PC-3 (cell line): ENCODE measurements at regions not wholly inside any gene's neighbourhood (a gene's known extent, or its start where the extent isn't known, plus 50 kb on each side); places are given as distances from the start of the nearest gene placed in this dataset.
"Not testable (repeated sequence)": the region's sequence is repeated elsewhere in the genome, so short reads cannot be mapped to it uniquely, and the experiment has no call there.

ENCODE experiments used
- ATAC-seq: fragments of 200-7000 bp; cut with Tn5 transposase; 2 replicates; pipeline ENCODE4 v1.9.1; 2020; ENCODE audit warnings: mild to moderate bottlenecking, moderate library complexity
- BruUV-seq: library from RNA; stranded (reverse); fragments of 400-500 nt; replicated peaks from 2 replicates; lab custom pipeline; 2021; lab: Mats Ljungman, UMichigan
- CTCF ChIA-PET: fragments of 300-600 bp; sonication (Branson Sonifier 250); formaldehyde crosslinking; loops from one replicate; lab custom pipeline; 2022; ENCODE audit warnings: antibody characterized with exemption; lab: Charles Lee
- POLR2A ChIA-PET: fragments of 300-600 bp; sonication (Branson Sonifier 250); formaldehyde crosslinking; loops from one replicate; lab custom pipeline; 2022; ENCODE audit warnings: antibody characterized with exemption; ENCODE audit not compliant: unreplicated experiment; lab: Charles Lee
- DNase-seq: peaks from one replicate; pipeline ENCODE4 v3.0.0-alpha.2; 2015
- H2AFZ ChIP-seq: fragments of 300-600 bp; sonication (generic); 2 replicates; pipeline ENCODE4 v1.6.0; 2016; ENCODE audit warnings: antibody characterized with exemption, low read length
- H3F3A ChIP-seq: fragments of 300-600 bp; sonication (generic); one replicate; pipeline ENCODE4 v1.6.0; 2017; ENCODE audit warnings: antibody characterized with exemption, low read length, control low read depth, mild to moderate bottlenecking; ENCODE audit not compliant: unreplicated experiment
- H3K27ac ChIP-seq: fragments of 300-600 bp; sonication (generic); 2 replicates; pipeline ENCODE4 v1.5.1; 2016; ENCODE audit warnings: mild to moderate bottlenecking, low read length
- H3K27me3 ChIP-seq: fragments of 300-600 bp; sonication (generic); 2 replicates; pipeline ENCODE4 v1.6.1; 2016; ENCODE audit warnings: low read length, mixed read lengths
- H3K36me3 ChIP-seq: fragments of 300-600 bp; sonication (generic); 2 replicates; pipeline ENCODE4 v1.6.1; 2016; ENCODE audit warnings: low read depth, mixed run types, low read length, mixed read lengths
- H3K4me1 ChIP-seq: fragments of 300-600 bp; sonication (generic); 2 replicates; pipeline ENCODE4 v1.5.1; 2016; ENCODE audit warnings: low read length; ENCODE audit not compliant: insufficient read depth
- H3K4me2 ChIP-seq: fragments of 300-600 bp; sonication (generic); 2 replicates; pipeline ENCODE4 v1.6.0; 2016; ENCODE audit warnings: low read length
- H3K4me3 ChIP-seq: fragments of 300-600 bp; sonication (generic); 2 replicates; pipeline ENCODE4 v1.5.1; 2016; ENCODE audit warnings: mild to moderate bottlenecking, low read length, mixed read lengths
- H3K79me2 ChIP-seq: fragments of 300-600 bp; sonication (generic); 2 replicates; pipeline ENCODE4 v1.6.1; 2017; ENCODE audit warnings: low read length, mixed read lengths
- H3K9ac ChIP-seq: fragments of 300-600 bp; sonication (generic); 2 replicates; pipeline ENCODE4 v1.6.0; 2016; ENCODE audit warnings: mild to moderate bottlenecking, low read length
- H3K9me2 ChIP-seq: fragments of 300-600 bp; sonication (generic); replicated peaks from 2 replicates; pipeline ENCODE4 v1.6.1; 2016; ENCODE audit warnings: mixed run types, low read length, mixed read lengths
- H3K9me3 ChIP-seq: fragments of 300-600 bp; sonication (generic); 2 replicates; pipeline ENCODE4 v1.6.1; 2016; ENCODE audit warnings: low read length, mixed read lengths
- H4K20me1 ChIP-seq: fragments of 300-600 bp; sonication (generic); 2 replicates; pipeline ENCODE4 v1.6.1; 2016; ENCODE audit warnings: low read length, mixed read lengths
- CTCF ChIP-seq: fragments of 300-600 bp; sonication (generic); conservative IDR thresholded peaks from 2 replicates; pipeline ENCODE4 v1.5.1; 2017; ENCODE audit warnings: antibody characterized with exemption, low read depth, mild to moderate bottlenecking, low read length
- EZH2 ChIP-seq: fragments of 300-600 bp; sonication (generic); IDR thresholded peaks from one replicate; pipeline ENCODE4 v1.6.1; 2017; ENCODE audit warnings: antibody characterized with exemption, mild to moderate bottlenecking, low read length; ENCODE audit not compliant: unreplicated experiment
- EZH2phosphoT487 ChIP-seq: fragments of 300-600 bp; sonication (generic); IDR thresholded peaks from 2 replicates; pipeline ENCODE4 v1.6.1; 2018; ENCODE audit warnings: mild to moderate bottlenecking, antibody characterized with exemption, low read length, borderline replicate concordance
- intact Hi-C: fragments of 100-400 bp; cut with micrococcal nuclease; formaldehyde crosslinking; loops from 2 replicates; pipeline ENCODE4 v1.9.0; 2023

- ATAC-seq: no peak
- Histone ChIP-seq H3K27me3 (no peaks in the 10 kb centered on the region), H3K9me2 (no peaks in the 10 kb centered on the region), H3K36me3 (no peaks in the 10 kb centered on the region), H3F3A (no peaks in the 10 kb centered on the region), H3K27ac (no peak overlapping the region), H3K4me1 (no peaks in the 10 kb centered on the region), H3K4me3 (no peak overlapping the region), H3K9me3 (no peaks in the 10 kb centered on the region), H2AFZ (no peak overlapping the region), H3K9ac (no peak overlapping the region), H3K79me2 (no peaks in the 10 kb centered on the region), H3K4me2 (no peak overlapping the region), H4K20me1 (no peaks in the 10 kb centered on the region)
- ChIA-PET POLR2A (no interaction called here), CTCF (no interaction called here)
- no peak for DNase-seq
- intact Hi-C loops: no loop called here
- no TSS peak for BruUV-seq
- TF ChIP-seq EZH2 (no peak), CTCF (no peak), EZH2phosphoT487 (no peak)
Observed at GRCh38 chr1:148308832-148309458, 156.9 kb upstream of the NBPF11 start.

GRCh38 chr1:148307583-148308185 is 155.6 kb upstream of the NBPF11 start:
- ChIA-PET CTCF (no interaction called here), POLR2A (no interaction called here)
- no TSS peak for BruUV-seq
- ATAC-seq: no peak
- TF ChIP-seq EZH2phosphoT487 (no peak), CTCF (no peak), EZH2 (no peak)
- Histone ChIP-seq H2AFZ (no peak overlapping the region), H3K36me3 (no peaks in the 10 kb centered on the region), H3K27ac (no peak overlapping the region), H3K9me3 (no peaks in the 10 kb centered on the region), H3K9me2 (no peaks in the 10 kb centered on the region), H3K4me2 (no peak overlapping the region), H3K4me3 (no peak overlapping the region), H3K4me1 (no peaks in the 10 kb centered on the region), H3K9ac (no peak overlapping the region), H4K20me1 (no peaks in the 10 kb centered on the region), H3K79me2 (no peaks in the 10 kb centered on the region), H3K27me3 (no peaks in the 10 kb centered on the region), H3F3A (no peaks in the 10 kb centered on the region)
- intact Hi-C loops: no loop called here
- DNase-seq: no peak

- H3K4me1 ChIP-seq, H3F3A ChIP-seq, ATAC-seq, intact Hi-C loops, POLR2A ChIA-PET, H3K4me2 ChIP-seq, H3K27me3 ChIP-seq, BruUV-seq, H3K9ac ChIP-seq, H4K20me1 ChIP-seq, H3K79me2 ChIP-seq, H3K27ac ChIP-seq, H2AFZ ChIP-seq, H3K9me2 ChIP-seq, CTCF ChIA-PET, H3K36me3 ChIP-seq, H3K9me3 ChIP-seq, DNase-seq, H3K4me3 ChIP-seq: not testable (repeated sequence)
Observed at GRCh38 chr1:148304935-148305334, 152.9 kb upstream of the NBPF11 start.

- H3K9me2 ChIP-seq, BruUV-seq, H2AFZ ChIP-seq, H3K9ac ChIP-seq, H3K9me3 ChIP-seq, DNase-seq, H3F3A ChIP-seq, CTCF ChIA-PET, H3K36me3 ChIP-seq, ATAC-seq, H3K79me2 ChIP-seq, intact Hi-C loops, POLR2A ChIA-PET, H3K4me1 ChIP-seq, H3K27me3 ChIP-seq, H3K4me3 ChIP-seq, H3K27ac ChIP-seq, H4K20me1 ChIP-seq, H3K4me2 ChIP-seq: not testable (repeated sequence)
Observed at GRCh38 chr1:148302586-148303364, 150.7 kb upstream of the NBPF11 start.

- CTCF ChIA-PET, H4K20me1 ChIP-seq, H3K4me2 ChIP-seq, intact Hi-C loops, H3K9me2 ChIP-seq, H3F3A ChIP-seq, H3K36me3 ChIP-seq, H3K9me3 ChIP-seq, H3K4me1 ChIP-seq, H3K79me2 ChIP-seq, H2AFZ ChIP-seq, H3K27ac ChIP-seq, H3K27me3 ChIP-seq, BruUV-seq, POLR2A ChIA-PET, DNase-seq, ATAC-seq, H3K9ac ChIP-seq, H3K4me3 ChIP-seq: not testable (repeated sequence)
Observed at GRCh38 chr1:148297852-148298251, 145.8 kb upstream of the NBPF11 start.
